ENCODE measurements at regions not wholly inside any gene's neighbourhood (a gene's known extent, or its start where the extent isn't known, plus 50 kb on each side); places are given as distances from the start of the nearest gene placed in this dataset.
"Not testable (repeated sequence)": the region's sequence is repeated elsewhere in the genome, so short reads cannot be mapped to it uniquely, and the experiment has no call there.

- DNase-seq (ENCODE audit: low spot score): no peak
These were observed 58.0 kb upstream of the FBXO11 start for GRCh38 chr2:47964277-47964676.

- DNase-seq (ENCODE audit: low spot score): no peak
These were observed 58.6 kb upstream of the FBXO11 start for GRCh38 chr2:47964722-47965434.

- DNase-seq (ENCODE audit: low spot score): not testable (repeated sequence)
These were observed 70.4 kb upstream of the FBXO11 start for GRCh38 chr2:47976728-47977127.

GRCh38 chr2:47984041-47984440 lies 77.7 kb upstream of the FBXO11 start:
- peak; percentile 6 for DNase-seq (ENCODE audit: low spot score)

GRCh38 chr2:47990503-47990902 lies 84.2 kb upstream of the FBXO11 start:
- DNase-seq (ENCODE audit: low spot score): no peak

- no peak for DNase-seq (ENCODE audit: low spot score)
These were observed 86.4 kb upstream of the FBXO11 start for GRCh38 chr2:47992671-47993070.

- DNase-seq (ENCODE audit: low spot score): no peak
These were observed 90.5 kb upstream of the FBXO11 start for GRCh38 chr2:47996808-47997207.

GRCh38 chr2:47999512-47999911 lies 93.2 kb upstream of the FBXO11 start:
- DNase-seq (ENCODE audit: low spot score): no peak

- DNase-seq (ENCODE audit: low spot score): no peak
These were observed 95.2 kb upstream of the FBXO11 start for GRCh38 chr2:48001498-48001897.

- DNase-seq (ENCODE audit: low spot score): no peak
These were observed 99.8 kb upstream of the FBXO11 start for GRCh38 chr2:48006094-48006493.

GRCh38 chr2:48007699-48008268 lies 101.5 kb upstream of the FBXO11 start:
- no peak for DNase-seq (ENCODE audit: low spot score)

GRCh38 chr2:48009256-48009655 lies 103.0 kb upstream of the FBXO11 start:
- DNase-seq (ENCODE audit: low spot score): no peak

- DNase-seq (ENCODE audit: low spot score): no peak
These were observed 109.1 kb upstream of the FBXO11 start for GRCh38 chr2:48015421-48015820.

- DNase-seq (ENCODE audit: low spot score): no peak
These were observed 110.1 kb upstream of the FBXO11 start for GRCh38 chr2:48016225-48017019.

- DNase-seq (ENCODE audit: low spot score): no peak
These were observed 110.8 kb upstream of the FBXO11 start for GRCh38 chr2:48017136-48017535.

GRCh38 chr2:48018480-48018879 lies 112.2 kb upstream of the FBXO11 start:
- no peak for DNase-seq (ENCODE audit: low spot score)

GRCh38 chr2:48026865-48027264 lies 120.6 kb upstream of the FBXO11 start:
- no peak for DNase-seq (ENCODE audit: low spot score)

GRCh38 chr2:48032765-48033164 lies 126.5 kb upstream of the FBXO11 start:
- no peak for DNase-seq (ENCODE audit: low spot score)

GRCh38 chr2:48034295-48034694 lies 128.0 kb upstream of the FBXO11 start:
- no peak for DNase-seq (ENCODE audit: low spot score)

GRCh38 chr2:48036312-48036711 lies 130.0 kb upstream of the FBXO11 start:
- no peak for DNase-seq (ENCODE audit: low spot score)

- DNase-seq (ENCODE audit: low spot score): no peak
These were observed 133.1 kb upstream of the FBXO11 start for GRCh38 chr2:48039209-48039990.

GRCh38 chr2:48043131-48043700 lies 136.9 kb upstream of the FBXO11 start:
- DNase-seq (ENCODE audit: low spot score): no peak
